SK-N-MC (cell line): ENCODE measurements at regions not wholly inside any gene's neighbourhood (a gene's known extent, or its start where the extent isn't known, plus 50 kb on each side); places are given as distances from the start of the nearest gene placed in this dataset.

ENCODE experiments used
- EZH2 ChIP-seq: fragments of 200-600 bp; sonication (generic); IDR thresholded peaks from one replicate; pipeline ENCODE4 v1.6.1; 2017; ENCODE audit warnings: antibody characterized with exemption
- POLR2AphosphoS5 ChIP-seq: IDR thresholded peaks from 2 replicates; pipeline ENCODE4 v1.6.1; 2012; ENCODE audit warnings: mild to moderate bottlenecking, low read depth, low read length, borderline replicate concordance

GRCh38 chr19:32122258-32122657, 223.2 kb upstream of the ZNF507 start:
- TF ChIP-seq POLR2AphosphoS5 = no peak
- TF ChIP-seq EZH2 = no peak
